ENCODE measurements at regions not wholly inside any gene's neighbourhood (a gene's known extent, or its start where the extent isn't known, plus 50 kb on each side); places are given as distances from the start of the nearest gene placed in this dataset.

DNA sequence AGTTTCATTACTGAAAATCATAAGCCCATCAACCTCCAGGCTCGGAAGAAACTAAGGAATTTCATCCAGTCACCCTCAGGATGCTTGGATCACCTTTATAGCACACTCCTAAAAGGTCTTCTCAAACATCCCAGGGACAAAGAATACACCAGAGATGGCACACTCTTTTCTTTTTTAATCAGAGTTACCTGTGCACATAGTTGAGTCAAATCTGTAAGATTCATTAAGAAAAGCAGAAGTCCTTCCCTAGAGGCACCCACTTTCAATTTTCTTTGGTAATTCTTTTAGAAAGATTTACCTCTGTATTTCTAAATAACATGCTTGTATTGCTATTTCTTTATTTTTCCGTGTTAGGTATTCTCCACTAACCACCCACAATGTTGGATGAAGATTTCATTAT, 50.6 kb upstream of the IL6 start:
- intact Hi-C loops (cut with micrococcal nuclease) = loop anchor here (1.0 to 5.0 kb wide), 7 partner anchors 10 to 796 kb away; partner anchors contain the start of genes HYCC1 and IGF2BP3

DNA sequence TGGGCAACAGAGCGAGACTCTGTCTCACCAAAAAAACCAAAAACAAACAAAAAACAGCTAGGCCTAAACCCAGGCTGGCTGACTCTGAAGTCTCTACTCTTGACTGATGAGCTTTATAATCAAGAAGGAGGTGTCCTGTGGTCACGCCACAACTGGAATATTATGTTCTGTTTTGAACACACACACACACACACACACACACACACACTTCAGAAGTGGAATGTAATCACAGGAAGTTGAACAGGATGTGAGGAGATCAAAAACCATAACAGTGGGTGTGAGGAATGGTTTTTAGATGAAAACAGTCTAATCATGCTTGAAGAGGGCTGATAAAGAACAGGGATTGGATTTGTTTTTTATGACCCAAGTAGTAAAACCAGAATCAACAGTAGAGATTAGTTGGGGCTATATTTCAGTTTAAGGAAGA, 51.1 kb upstream of the IL6 start:
- intact Hi-C loops (cut with micrococcal nuclease) = loop anchor here (1.0 to 5.0 kb wide), 7 partner anchors 10 to 796 kb away; partner anchors contain the start of genes HYCC1 and IGF2BP3

DNA sequence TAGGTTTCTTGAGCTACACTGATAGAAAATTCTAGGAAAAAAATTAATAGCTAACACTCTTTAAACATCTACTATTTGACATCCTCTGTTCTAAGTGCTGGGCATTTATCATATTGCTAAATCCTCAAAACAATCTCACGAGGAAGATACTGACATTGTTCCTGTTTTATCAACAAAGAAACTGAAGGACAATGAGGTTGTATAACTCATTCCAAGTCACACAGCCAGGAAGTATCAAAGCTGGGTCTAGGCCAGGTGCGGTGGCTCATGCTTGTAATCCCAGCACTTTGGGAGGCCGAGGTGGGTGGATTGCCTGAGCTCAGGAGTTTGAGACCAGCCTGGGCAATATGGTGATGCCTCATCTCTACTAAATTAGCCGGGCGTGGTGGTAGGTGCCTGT, 51.6 kb upstream of the IL6 start:
- intact Hi-C loops (cut with micrococcal nuclease) = loop anchor here (5.0 kb wide), 1 partner anchor 797 kb away; the partner anchor contains the start of gene IGF2BP3

DNA sequence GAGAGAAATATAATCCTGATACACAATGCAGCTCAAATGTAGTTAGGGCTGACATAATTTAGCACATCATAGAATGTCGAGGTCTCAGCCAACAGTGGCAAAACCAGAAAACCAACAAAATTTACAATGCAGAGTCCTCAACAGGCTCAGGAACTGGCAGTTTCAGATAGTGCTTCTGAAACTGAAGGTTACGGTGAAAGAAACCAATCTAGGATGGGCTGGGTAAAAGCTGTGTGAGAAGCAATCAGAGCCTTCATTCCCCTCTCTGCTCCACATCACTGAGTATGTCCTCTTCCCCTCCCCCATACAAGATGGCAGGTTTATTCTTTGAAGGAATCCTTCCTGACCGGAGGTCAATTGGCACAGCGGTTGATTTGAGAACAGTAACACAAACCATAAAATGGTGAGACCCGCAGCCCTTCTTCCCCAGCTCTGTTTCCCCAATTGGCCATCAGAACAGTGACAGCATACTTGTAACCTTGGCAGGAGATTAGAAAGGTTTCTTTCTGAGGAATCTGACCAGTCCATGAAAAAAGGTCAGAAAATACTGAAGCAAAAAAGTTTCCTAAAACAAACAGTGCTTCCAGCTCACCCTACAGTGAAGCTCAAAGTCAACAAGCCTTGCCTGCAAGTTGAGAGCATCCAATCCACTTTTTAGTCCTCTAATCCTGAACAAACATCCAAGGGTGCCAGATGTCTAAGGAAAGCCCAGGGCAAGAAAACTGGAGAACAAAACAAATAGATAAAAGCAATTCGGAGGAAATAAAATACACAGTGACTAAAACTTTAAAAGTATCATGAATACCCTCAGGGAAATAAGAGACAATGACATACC, 53.9 kb upstream of the IL6 start:
- intact Hi-C loops (cut with micrococcal nuclease) = loop anchor here (1.0 kb wide), 2 partner anchors 10 to 109 kb away; no protein-coding TSS in a partner anchor

DNA sequence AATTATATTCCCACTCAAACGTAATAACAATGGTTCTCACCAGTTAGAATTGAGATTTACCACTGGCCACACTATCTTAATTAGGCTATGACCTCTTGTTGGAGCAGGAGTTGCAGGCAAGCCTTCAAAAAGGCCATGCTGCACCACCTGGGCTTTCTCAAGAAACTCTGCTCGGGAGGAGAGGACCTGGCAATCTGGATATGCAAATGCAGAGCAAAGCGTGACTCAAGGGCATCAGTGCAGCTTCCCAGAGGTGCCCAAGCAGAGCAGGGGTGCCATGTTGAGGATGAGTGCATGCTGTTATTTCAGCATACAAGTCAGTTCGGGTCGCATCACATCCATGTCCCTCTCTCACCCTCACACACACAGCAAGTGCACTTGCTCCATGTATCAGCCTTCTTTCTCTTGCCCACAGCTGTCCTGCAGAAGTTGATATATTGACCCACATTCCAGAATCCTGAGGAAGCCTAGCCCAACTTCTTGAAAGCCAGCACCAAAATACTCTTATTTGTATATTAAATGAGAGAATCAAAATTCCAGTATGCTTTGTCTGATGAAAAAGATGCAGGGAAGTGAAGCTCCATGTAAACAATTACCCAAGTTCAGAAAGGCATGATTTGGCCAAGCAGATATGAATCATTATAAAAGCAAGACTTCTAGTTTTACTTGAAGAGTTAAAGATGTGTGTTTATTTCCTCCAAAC, 55.7 kb upstream of the IL6 start:
- intact Hi-C loops (cut with micrococcal nuclease) = no loop called here

DNA sequence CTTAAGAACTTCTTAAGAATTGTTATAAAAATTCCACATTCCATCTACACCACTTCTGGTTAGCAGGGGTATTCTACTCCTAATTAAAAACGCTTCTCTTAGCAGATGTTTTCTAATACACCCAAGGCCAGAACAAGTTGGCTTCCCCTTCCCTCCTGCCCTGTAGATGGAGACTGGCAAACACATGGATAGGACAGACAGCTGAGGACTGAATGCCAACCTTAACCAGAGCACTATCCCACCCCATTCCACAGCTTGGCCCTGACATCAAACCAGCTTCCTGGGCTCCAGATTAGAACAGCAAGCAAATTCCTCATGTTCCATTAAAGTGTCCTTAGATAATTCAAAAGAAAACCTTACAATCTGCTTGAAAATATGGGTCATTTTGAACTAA, 56.6 kb upstream of the IL6 start:
- intact Hi-C loops (cut with micrococcal nuclease) = no loop called here

DNA sequence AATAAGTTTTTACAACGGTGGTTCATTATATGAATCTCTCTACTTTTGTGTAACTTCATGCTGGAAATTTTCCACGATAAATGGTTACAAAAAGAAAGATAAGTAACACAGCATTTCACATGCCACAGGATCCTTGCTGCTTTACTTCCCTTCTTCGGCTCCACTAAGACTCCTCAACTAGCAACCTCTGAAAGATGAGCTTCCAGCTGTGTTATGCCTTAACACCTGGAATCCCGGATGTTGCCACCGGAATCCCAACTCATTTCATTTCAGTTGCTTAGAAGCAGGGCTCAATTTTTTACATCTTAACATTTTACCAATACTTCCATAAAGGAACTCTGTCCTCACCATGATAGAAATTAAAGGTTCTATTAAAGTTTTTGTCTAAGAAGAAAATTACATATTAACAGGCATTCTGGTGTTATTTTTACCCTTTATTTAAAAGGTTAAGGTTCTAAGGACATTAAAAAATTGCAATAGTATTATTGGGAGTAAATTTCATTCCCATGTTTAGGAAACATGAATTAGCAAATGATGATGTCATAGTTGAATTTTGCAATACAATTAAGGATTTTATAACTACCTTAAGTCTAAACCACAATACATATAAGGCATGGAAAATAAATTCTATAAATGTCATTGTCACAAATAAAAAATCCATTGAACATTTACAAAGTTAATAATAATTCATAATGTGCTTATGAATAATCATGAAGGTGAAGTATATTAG, 57.1 kb upstream of the IL6 start:
- intact Hi-C loops (cut with micrococcal nuclease) = no loop called here

DNA sequence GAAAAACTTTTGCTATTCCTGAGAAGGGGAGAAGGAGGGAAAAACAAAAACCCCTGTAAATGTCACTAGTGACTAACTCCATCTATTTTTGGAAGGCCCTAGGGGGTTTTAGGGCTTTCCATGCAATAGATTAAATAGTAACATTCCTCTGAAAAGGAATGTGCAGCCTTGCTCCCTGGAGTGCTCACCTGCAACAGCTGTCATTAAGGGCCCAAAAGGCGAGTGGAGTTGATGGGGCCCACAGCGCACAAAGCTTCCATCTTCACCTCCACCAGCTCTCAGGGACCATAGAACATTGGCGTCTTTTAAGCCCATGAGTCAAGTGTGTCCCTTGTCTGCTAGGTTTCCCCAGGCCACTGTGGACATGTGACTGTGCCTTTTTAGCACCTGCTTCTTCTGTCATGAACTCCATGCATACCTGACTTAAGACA, 58.0 kb upstream of the IL6 start:
- intact Hi-C loops (cut with micrococcal nuclease) = no loop called here

DNA sequence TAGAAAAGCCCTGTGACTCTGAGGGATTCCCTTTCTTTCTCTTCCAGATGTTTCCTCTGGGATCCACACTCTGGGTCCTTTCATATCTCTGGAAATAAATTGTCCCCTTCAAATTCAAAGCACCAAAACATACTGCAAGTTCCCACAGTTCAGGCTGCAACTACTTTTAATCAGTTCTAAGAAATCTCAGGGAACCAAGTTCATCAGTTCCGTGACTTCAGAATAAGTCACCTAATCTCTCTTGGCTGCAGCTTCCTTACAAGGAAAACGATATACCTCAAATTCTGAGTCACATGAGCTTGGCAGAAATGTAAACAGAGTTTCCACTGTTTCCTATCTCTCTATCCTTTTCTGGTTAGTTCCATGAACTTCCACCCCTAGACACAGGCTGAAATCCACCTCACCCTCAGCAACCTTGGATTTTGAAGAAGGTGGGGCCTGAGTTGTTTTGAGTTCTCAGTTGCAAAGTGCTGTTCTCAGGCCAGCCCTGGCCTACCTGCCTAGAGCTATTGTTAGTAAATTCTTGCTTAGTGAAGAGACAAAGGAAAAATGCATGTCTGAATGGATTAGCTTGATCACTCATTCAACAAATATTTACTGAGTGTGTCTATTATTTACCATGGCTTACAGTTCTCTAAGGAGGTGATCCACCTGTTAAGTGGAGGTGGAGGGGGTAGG, 59.3 kb upstream of the IL6 start:
- intact Hi-C loops (cut with micrococcal nuclease) = no loop called here

DNA sequence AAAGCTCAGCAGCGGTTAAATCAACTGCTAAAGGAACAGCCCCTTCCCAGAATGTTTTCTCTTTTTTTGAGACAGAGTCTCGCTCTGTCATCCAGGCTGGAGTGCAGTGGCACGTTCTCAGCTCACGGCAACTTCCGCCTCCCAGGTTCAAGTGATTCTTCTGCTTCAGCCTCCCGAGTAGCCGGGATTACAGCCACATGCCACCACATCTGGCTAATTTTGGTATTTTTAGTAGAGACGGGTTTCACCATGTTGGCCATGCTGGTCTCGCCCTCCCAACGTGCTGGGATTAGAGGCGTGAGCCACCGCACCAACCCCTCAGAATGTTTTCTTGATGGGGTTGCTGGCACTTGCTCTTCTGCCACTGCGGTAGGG, 59.8 kb upstream of the IL6 start:
- intact Hi-C loops (cut with micrococcal nuclease) = no loop called here

DNA sequence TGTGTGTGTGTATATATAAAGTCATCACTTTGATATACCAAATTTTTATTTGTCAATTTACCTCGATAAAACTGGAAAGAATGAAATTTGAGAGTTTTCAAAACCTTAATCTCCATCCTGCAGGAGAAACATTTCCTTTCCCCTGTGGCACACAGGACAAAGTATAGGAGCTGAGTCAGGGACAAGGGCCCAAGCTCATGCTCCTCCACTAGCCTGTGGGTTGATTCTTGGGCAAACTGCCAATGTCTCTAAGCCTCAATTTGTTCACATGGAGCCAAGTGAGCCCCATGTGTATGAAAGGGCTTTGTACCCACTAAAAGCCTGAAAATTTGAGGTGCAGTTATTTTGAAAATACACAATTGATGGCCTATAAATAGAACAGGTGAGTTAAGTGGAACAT, 60.3 kb upstream of the IL6 start:
- intact Hi-C loops (cut with micrococcal nuclease) = loop anchor here (1.0 kb wide), 1 partner anchor 10 kb away; no protein-coding TSS in a partner anchor

DNA sequence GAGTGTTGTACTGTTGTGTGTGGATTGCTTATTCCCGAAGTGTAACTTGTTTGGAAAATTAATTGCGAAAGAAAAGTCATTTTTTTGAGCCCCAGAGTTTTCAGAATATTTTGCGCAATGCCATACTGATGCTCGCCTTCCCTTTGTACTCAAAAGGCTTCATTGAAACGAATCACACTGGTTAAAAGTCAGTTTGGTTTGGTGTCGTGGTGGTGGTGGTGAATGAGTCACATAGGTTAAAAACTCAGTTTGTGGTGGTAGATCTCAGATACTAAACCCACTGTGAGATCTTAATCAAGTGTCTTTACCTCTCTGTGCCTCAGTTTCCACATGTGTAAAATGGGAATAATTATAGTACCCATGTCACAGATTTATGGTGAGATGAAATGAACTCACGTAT, 61.1 kb upstream of the IL6 start:
- intact Hi-C loops (cut with micrococcal nuclease) = loop anchor here (1.0 kb wide), 1 partner anchor 10 kb away; no protein-coding TSS in a partner anchor

DNA sequence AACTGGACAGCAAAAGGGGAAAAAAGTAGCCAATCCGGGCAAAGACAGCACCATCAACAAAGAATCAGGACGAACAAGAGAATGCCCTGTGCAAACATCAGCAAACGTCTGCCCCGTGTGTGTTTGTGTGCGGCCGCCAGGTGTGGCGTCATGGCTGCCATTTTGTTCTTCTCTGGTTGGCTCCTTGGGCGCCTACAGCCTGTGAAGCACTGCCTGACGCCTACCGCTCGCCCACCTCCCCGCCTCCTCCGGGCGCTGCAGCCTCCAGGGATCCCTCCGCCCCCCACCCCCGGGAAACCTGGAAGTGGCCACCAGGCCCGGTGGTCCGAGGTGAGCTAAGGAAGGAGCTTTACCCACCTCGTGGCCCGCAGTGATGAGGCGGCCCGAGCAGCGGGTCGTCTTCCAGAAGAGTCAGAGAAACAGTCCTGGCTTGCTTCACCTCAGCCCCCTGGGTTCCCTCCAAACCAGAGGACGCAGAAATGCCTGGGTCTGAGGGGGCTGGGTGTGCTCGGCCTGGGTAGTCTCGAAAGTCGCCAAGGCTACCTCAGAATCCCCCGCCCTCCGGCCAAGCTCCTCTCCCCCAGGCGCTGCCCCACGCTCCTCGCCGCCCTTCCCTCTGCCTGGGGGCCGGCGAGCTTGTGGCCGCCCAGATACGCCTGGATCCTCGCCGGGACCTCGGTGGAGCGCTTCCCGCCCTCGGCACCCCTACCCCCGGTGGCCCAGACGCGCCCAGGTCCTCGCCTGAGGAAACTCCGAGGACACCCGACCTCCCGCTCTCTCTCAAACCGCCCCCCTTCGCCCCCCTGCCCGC, 61.8 kb upstream of the IL6 start:
- intact Hi-C loops (cut with micrococcal nuclease) = loop anchor here (5.0 kb wide), 1 partner anchor 32 kb away; no protein-coding TSS in a partner anchor

DNA sequence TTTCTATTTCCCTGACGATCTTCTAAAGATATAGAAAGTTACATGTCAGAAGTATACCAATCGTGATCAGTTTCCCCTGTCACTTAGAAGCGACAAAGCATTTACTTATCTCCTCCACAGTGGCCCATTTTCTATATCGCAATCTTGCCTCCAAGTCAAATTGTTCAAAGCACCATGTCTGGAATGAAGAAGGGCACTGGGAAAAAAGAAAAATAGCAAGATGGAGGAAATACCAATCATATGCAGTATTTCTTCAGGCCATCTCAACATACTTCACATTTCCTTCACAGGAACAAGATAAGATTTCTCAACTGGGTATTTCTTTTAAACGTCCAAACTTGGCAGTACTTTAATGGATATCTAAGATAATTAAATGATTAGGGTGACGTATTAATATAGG, 63.3 kb upstream of the IL6 start:
- intact Hi-C loops (cut with micrococcal nuclease) = loop anchor here (1.0 to 5.0 kb wide), 2 partner anchors 10 to 34 kb away; no protein-coding TSS in a partner anchor

DNA sequence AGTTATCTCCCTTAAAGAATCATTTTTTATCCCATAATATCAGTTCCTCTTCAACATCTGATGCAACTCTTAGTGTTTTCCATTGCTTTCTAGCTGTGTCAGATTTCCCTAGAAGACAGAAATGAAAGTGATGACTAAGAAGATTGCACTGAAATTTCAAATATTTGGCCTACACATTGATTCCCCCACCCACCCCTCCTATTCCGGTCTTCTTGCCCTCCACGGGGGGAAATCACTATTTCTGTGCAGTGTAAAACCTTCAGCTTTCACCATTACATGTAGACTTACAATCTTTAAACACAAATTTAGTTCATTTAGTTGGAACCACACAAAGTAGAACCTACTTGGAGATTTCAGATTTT, 63.7 kb upstream of the IL6 start:
- intact Hi-C loops (cut with micrococcal nuclease) = loop anchor here (1.0 to 5.0 kb wide), 2 partner anchors 10 to 34 kb away; no protein-coding TSS in a partner anchor

DNA sequence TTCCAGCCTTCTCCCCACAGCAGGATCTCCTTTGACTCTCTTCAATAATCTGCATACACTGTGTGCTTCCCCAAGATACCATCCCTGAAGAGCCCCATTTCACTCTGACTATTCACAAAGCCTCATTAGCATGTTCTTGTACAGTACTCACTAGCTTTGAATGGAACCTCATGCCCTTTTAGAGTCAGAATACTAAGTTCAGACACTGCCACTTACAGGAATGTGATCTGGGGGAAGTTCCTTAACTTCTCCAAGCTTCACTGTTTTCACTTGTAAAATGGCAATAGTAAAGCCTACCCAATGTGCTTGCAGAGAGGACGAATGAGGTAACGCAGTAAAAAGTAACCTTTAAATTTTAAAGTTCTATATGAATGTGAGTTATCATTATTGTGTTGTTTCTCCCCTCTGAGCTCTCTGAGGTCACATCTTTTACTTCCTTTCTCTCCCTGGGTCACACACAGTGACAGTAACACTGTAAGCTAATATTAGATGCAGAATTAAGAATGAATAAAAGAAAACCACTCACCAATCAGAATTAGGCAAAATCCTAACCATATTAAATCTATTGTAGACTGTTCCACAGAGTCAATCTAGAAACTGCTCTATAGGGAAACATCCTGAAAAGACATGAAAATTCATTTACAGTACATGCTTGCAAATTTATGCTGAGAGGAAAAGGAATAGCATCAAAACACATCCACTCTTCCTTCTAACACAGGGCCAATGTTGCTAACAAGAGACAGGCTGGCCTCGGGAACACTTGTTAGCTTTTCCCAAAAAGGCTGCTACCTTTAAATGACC, 64.2 kb upstream of the IL6 start:
- intact Hi-C loops (cut with micrococcal nuclease) = loop anchor here (1.0 to 5.0 kb wide), 2 partner anchors 11 to 35 kb away; no protein-coding TSS in a partner anchor

DNA sequence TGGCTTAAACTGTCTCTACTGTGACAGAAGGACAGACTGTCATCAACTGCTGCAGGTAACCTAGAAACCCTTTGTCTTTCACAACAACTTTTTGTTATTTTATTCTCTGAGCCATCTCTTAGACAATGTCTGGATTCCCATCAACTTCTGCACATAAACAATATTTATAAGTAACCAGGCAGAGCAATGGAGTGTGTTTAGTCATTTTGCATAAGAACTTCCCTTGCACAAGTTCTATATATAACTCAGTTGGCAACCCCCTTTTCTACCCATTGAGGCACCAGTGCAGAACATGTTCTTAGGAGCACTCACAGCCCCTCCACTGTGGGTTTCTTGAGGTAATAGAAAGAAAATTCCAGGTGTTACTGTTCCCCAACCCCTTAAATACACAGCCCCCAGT, 65.0 kb upstream of the IL6 start:
- intact Hi-C loops (cut with micrococcal nuclease) = loop anchor here (5.0 kb wide), 1 partner anchor 35 kb away; no protein-coding TSS in a partner anchor

DNA sequence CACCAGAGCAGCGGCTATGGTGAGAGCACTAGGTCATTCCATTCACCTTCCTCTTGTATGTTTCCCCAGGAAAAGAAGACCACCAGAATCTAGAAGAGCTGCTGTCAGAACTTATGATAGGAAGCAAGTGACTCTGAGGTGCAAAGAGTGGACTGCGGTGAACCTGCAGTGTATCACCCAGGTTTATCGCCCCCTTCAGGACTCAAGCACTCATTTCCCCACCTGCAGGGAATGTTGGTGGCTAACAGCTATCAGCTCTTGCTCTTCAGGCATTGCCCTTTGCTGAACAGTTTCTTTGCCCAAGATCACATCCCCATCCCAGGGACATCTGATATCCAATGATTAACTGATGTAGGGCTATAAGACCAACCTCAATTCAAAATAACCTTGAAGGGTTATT, 66.3 kb upstream of the IL6 start:
- intact Hi-C loops (cut with micrococcal nuclease) = loop anchor here (5.0 kb wide), 1 partner anchor 37 kb away; no protein-coding TSS in a partner anchor

DNA sequence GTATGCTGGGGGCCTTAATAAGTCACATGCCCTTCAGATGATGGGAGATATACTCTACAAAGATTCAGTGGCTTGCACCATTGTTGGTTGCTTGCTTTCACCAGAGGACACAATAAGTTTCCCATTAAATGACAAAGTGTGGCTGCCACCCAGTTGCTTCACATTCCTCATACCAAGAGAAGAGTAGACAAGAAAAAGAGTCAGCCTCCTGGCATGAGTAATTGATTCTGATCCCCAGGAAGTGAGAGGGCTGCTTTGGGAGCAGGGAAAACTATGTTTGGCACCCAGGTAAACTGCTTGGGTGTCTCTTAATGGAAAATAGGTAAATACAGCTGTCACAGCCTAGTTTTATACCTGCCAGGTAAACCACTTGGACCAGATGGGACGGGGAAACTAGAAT, 66.7 kb upstream of the IL6 start:
- intact Hi-C loops (cut with micrococcal nuclease) = loop anchor here (5.0 kb wide), 1 partner anchor 37 kb away; no protein-coding TSS in a partner anchor

Measured in T-helper 1 cell treated with Interleukin-12 subunit alpha and Interleukin-12 subunit beta and Interleukin-4 antibody, amounts not matched to agents 30 ng/mL and 1 ng/mL, for 36 hours (primary cell).